ENCODE measurements at regions not wholly inside any gene's neighbourhood (a gene's known extent, or its start where the extent isn't known, plus 50 kb on each side); places are given as distances from the start of the nearest gene placed in this dataset.

DNA sequence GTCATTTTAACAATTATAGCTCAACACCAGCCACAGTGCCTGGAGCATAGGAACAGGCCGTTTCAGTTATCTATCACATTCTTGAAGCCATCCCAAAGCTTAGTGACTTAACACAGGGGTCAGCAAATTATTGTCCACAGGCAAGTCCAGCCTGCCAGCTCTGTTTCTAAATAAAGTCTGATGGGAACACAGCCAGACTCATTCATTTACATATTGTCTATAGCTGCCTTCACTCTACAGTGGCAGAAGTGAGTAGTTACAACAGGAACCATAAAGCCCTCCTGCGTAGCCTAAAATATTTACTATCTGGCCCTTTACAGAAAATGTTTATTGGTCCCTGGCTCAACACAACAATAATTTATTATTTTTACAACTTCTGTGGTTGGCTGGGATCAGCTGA lies 407.5 kb upstream of the AUTS2 start:
- TF ChIP-seq EZH2 (IDR thresholded peaks at IDR 0.05; ENCODE audit: low read length, missing control alignments): no peak
- TF ChIP-seq, protein P1, sequence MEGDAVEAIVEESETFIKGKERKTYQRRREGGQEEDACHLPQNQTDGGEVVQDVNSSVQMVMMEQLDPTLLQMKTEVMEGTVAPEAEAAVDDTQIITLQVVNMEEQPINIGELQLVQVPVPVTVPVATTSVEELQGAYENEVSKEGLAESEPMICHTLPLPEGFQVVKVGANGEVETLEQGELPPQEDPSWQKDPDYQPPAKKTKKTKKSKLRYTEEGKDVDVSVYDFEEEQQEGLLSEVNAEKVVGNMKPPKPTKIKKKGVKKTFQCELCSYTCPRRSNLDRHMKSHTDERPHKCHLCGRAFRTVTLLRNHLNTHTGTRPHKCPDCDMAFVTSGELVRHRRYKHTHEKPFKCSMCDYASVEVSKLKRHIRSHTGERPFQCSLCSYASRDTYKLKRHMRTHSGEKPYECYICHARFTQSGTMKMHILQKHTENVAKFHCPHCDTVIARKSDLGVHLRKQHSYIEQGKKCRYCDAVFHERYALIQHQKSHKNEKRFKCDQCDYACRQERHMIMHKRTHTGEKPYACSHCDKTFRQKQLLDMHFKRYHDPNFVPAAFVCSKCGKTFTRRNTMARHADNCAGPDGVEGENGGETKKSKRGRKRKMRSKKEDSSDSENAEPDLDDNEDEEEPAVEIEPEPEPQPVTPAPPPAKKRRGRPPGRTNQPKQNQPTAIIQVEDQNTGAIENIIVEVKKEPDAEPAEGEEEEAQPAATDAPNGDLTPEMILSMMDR (conservative IDR thresholded peaks at IDR 0.05 in 1 of 2, IDR thresholded peaks at IDR 0.05 in 1 of 2; ENCODE audit: low read depth in 1 of 2, low read length in 2 of 2): no peak

All from fibroblast of lung (primary cell).